PFSK-1 (cell line): ENCODE measurements at regions not wholly inside any gene's neighbourhood (a gene's known extent, or its start where the extent isn't known, plus 50 kb on each side); places are given as distances from the start of the nearest gene placed in this dataset.

ENCODE experiments used
- FOXP2 ChIP-seq: optimal IDR thresholded peaks from 2 replicates; pipeline ENCODE3; 2011; ENCODE audit warnings: borderline replicate concordance, control low read depth, inconsistent platforms; ENCODE audit not compliant: insufficient read depth; ENCODE audit errors: extremely low read length, extremely low read depth
- POLR2AphosphoS5 ChIP-seq: IDR thresholded peaks from 2 replicates; pipeline ENCODE4 v1.6.1; 2012; ENCODE audit warnings: low read depth, mild to moderate bottlenecking, control low read depth, low read length, moderate library complexity
- SIN3A ChIP-seq: IDR thresholded peaks from 2 replicates; pipeline ENCODE4 v1.6.1; 2012; ENCODE audit warnings: mild to moderate bottlenecking, low read length, moderate library complexity, borderline replicate concordance; ENCODE audit not compliant: insufficient read depth
- TAF1 ChIP-seq: IDR thresholded peaks from 2 replicates; pipeline ENCODE4 v1.6.1; 2012; ENCODE audit warnings: low read length, control low read depth, borderline replicate concordance; ENCODE audit not compliant: insufficient read depth
- TF ChIP-seq, protein P1 (sequence below), 2 experiments: IDR thresholded peaks; 2 replicates each; pipeline versions ENCODE4 v1.6.1 to v1.8.0; 2011 to 2012; ENCODE audit warnings: low read depth in 2 of 2, low read length in 2 of 2, control low read depth in 1 of 2, inconsistent platforms in 1 of 2, mild to moderate bottlenecking in 1 of 2, moderate library complexity in 1 of 2; ENCODE audit not compliant: insufficient read depth in 1 of 2

DNA sequence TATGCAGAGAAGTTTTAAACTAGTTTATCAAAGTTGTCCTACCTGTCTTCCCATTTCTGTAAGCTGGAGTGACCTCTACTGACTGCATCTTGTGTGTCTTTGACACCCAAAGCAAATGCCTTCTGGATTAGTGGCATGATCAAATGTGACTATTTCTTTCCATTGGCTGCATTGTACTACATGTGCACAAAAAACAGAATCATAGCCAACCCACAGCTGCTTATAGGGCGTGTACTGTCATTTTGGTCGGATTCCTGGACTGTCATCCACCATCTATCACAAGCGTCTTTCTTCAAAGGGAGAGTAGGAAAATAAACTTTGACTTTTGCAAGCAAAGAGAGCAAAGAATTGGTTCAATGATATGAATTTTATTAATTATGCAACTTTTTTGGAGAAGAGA, 310.6 kb downstream of the MAP2K6 start:
- TF ChIP-seq, protein P1, sequence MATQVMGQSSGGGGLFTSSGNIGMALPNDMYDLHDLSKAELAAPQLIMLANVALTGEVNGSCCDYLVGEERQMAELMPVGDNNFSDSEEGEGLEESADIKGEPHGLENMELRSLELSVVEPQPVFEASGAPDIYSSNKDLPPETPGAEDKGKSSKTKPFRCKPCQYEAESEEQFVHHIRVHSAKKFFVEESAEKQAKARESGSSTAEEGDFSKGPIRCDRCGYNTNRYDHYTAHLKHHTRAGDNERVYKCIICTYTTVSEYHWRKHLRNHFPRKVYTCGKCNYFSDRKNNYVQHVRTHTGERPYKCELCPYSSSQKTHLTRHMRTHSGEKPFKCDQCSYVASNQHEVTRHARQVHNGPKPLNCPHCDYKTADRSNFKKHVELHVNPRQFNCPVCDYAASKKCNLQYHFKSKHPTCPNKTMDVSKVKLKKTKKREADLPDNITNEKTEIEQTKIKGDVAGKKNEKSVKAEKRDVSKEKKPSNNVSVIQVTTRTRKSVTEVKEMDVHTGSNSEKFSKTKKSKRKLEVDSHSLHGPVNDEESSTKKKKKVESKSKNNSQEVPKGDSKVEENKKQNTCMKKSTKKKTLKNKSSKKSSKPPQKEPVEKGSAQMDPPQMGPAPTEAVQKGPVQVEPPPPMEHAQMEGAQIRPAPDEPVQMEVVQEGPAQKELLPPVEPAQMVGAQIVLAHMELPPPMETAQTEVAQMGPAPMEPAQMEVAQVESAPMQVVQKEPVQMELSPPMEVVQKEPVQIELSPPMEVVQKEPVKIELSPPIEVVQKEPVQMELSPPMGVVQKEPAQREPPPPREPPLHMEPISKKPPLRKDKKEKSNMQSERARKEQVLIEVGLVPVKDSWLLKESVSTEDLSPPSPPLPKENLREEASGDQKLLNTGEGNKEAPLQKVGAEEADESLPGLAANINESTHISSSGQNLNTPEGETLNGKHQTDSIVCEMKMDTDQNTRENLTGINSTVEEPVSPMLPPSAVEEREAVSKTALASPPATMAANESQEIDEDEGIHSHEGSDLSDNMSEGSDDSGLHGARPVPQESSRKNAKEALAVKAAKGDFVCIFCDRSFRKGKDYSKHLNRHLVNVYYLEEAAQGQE (IDR thresholded peaks at IDR 0.05; ENCODE audit: insufficient read depth in 1 of 2, low read depth in 2 of 2, low read length in 2 of 2), result no peak
- TF ChIP-seq SIN3A (no peak), TAF1 (no peak), POLR2AphosphoS5 (no peak), FOXP2 (no peak)

- TF ChIP-seq POLR2AphosphoS5 (no peak), SIN3A (no peak), TAF1 (no peak), FOXP2 (no peak)
- TF ChIP-seq, protein P1 (IDR thresholded peaks at IDR 0.05; ENCODE audit: insufficient read depth in 1 of 2, low read depth in 2 of 2, low read length in 2 of 2), result no peak
These were observed 314.3 kb downstream of the MAP2K6 start for GRCh38 chr17:69728816-69729215.

GRCh38 chr17:69729944-69730343, 315.4 kb downstream of the MAP2K6 start:
- TF ChIP-seq TAF1 (no peak), FOXP2 (no peak), POLR2AphosphoS5 (no peak), SIN3A (no peak)
- TF ChIP-seq, protein P1 (IDR thresholded peaks at IDR 0.05; ENCODE audit: insufficient read depth in 1 of 2, low read depth in 2 of 2, low read length in 2 of 2), result no peak

GRCh38 chr17:69732272-69732918, 317.9 kb downstream of the MAP2K6 start:
- no peak for TF ChIP-seq FOXP2

DNA sequence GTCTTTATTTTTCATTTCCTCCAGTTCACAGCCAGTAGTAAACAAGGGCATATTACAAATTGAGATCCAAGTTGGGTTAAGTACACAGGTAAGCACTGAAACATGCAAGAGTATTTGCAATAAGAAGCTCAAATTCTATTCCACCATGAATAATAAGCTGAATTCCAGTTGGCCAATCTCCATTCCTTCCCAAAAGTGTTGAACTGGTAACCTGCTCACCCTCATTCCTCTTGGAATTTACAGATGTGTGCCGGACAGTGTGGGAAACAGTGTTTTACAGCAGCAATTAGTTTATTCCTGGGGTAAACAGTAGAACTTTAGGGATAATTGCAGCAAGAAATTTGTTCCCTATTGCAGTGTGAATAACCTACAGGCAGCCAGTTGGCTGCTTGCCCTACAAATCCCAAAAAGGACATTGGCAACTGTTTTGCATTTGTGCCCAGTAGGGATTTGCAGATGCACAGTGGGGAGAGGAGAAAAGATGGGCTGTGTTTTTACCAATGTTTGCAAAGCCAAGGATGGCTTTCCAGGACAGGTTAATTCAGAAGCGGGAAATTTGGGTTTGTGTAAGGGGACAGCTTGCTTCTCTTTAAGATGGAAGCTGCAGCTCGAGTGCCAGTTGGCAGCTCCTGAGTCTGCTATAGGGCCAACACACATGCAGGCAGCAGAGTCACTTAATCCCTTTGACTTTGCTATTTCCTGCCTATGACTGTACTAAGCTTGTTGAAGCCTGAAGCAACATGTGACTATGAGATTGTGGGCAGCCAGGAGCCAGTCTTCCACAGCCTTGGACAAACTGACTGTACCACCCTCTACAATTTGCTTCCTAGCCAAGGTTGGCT, 318.9 kb downstream of the MAP2K6 start:
- TF ChIP-seq POLR2AphosphoS5 (no peak), FOXP2 (no peak), TAF1 (no peak), SIN3A (no peak)
- TF ChIP-seq, protein P1 (IDR thresholded peaks at IDR 0.05; ENCODE audit: insufficient read depth in 1 of 2, low read depth in 2 of 2, low read length in 2 of 2), result no peak
